ENCODE measurements at regions not wholly inside any gene's neighbourhood (a gene's known extent, or its start where the extent isn't known, plus 50 kb on each side); places are given as distances from the start of the nearest gene placed in this dataset.

- TF ChIP-seq ZNF280D (CRISPR knock-in tag; IDR thresholded peaks at IDR 0.05), result no peak
- TF ChIP-seq ARNTL (CRISPR knock-in tag; IDR thresholded peaks at IDR 0.05), result no peak
- TF ChIP-seq NCOA1 (CRISPR knock-in tag; IDR thresholded peaks at IDR 0.05), result no peak
- no peak for TF ChIP-seq ZNF788 (CRISPR knock-in tag; IDR thresholded peaks at IDR 0.05; ENCODE audit: borderline replicate concordance)
- no peak for TF ChIP-seq ZNF160 (CRISPR knock-in tag; IDR thresholded peaks at IDR 0.05)
- TF ChIP-seq ZSCAN5A (CRISPR knock-in tag; IDR thresholded peaks at IDR 0.05; ENCODE audit: borderline replicate concordance), result no peak
- no peak for TF ChIP-seq KDM5A (IDR thresholded peaks at IDR 0.05; ENCODE audit: borderline replicate concordance, low read length)
These were observed 75.6 kb downstream of the GMNC start (continued) for GRCh38 chr3:190786898-190787297.

DNA sequence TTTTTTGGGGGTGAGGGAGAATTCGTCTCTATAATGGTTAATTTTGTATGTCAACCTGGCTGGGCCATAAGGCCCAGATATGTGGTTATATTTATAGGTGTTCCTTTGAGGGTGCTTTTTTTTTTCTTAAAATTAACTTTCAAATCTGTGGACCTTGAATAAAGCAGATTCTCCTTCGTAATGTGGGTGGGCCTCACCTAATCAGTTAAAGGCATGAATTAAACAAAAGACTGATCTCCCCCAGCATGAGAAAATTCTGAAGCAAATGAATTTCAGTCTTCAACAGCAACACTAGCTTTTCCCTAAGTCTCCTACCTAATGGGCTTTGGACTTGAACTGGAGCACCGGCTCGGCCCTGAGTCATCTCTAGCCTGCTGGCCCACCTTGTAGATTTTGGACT is 77.4 kb downstream of the GMNC start:
- in situ Hi-C loops (cut with HindIII; ENCODE audit: extremely low pct_ligation_motif_present, low pct_unique_long_range_greater_than_20kb), result no loop called here
- H3K27me3 ChIP-seq (ENCODE audit: control insufficient read depth in 1 of 2, insufficient read depth in 2 of 2, low read length in 2 of 2), result no peaks in the 10 kb centered on the region
- H3K27ac ChIP-seq (ENCODE audit: extremely low read length, insufficient read depth, low read length), result no peak overlapping the region
- H2AFZ ChIP-seq (ENCODE audit: low read length), result no peak overlapping the region
- BruUV-seq (replicated peaks), result no TSS peak
- intact Hi-C loops (cut with micrococcal nuclease; ENCODE audit: unreplicated experiment), result no loop called here
- no peaks in the 10 kb centered on the region for H4K20me1 ChIP-seq (ENCODE audit: insufficient read depth, low read length)
- FAIRE-seq (no peak), DNase-seq (ENCODE audit: low spot score) (no peak), ATAC-seq (no peak)
- POLR2A ChIA-PET, result no interaction called here
- H3K4me2 ChIP-seq (ENCODE audit: low read depth, low read length), result no peak overlapping the region
- CTCF ChIA-PET (ENCODE audit: low intra/inter-chr PET ratio, low total read pairs), result no interaction called here
- no peak overlapping the region for H3K9ac ChIP-seq (ENCODE audit: insufficient read depth, low read depth, low read length)
- no peaks in the 10 kb centered on the region for H3K79me2 ChIP-seq (ENCODE audit: insufficient read depth, low read length)
- H3K9me3 ChIP-seq (ENCODE audit: low read length), result no peaks in the 10 kb centered on the region
- no peak overlapping the region for H3K4me3 ChIP-seq (replicated peaks in 1 of 3; ENCODE audit: insufficient read depth in 1 of 3, low read depth in 2 of 3, low read length in 3 of 3)
- no peaks in the 10 kb centered on the region for H3K36me3 ChIP-seq (replicated peaks in 1 of 2; ENCODE audit: control insufficient read depth in 1 of 2, insufficient read depth in 2 of 2, low read length in 2 of 2)
- H3K4me1 ChIP-seq (ENCODE audit: insufficient read depth, low read length), result no peaks in the 10 kb centered on the region
- WGBS (ENCODE audit: low lambda C conversion rate), result 20% methylated on average over 4 of the region's 4 CpGs
- no peak for TF ChIP-seq ISL2 (CRISPR knock-in tag; IDR thresholded peaks at IDR 0.05)
- TF ChIP-seq, protein P1, sequence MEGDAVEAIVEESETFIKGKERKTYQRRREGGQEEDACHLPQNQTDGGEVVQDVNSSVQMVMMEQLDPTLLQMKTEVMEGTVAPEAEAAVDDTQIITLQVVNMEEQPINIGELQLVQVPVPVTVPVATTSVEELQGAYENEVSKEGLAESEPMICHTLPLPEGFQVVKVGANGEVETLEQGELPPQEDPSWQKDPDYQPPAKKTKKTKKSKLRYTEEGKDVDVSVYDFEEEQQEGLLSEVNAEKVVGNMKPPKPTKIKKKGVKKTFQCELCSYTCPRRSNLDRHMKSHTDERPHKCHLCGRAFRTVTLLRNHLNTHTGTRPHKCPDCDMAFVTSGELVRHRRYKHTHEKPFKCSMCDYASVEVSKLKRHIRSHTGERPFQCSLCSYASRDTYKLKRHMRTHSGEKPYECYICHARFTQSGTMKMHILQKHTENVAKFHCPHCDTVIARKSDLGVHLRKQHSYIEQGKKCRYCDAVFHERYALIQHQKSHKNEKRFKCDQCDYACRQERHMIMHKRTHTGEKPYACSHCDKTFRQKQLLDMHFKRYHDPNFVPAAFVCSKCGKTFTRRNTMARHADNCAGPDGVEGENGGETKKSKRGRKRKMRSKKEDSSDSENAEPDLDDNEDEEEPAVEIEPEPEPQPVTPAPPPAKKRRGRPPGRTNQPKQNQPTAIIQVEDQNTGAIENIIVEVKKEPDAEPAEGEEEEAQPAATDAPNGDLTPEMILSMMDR (CRISPR knock-in tag; IDR thresholded peaks at IDR 0.05), result no peak
- TF ChIP-seq KDM5B (CRISPR knock-in tag; IDR thresholded peaks at IDR 0.05; ENCODE audit: borderline replicate concordance), result no peak
- TF ChIP-seq NR3C1 (CRISPR knock-in tag; IDR thresholded peaks at IDR 0.05), result no peak
- TF ChIP-seq KAT7 (CRISPR knock-in tag; IDR thresholded peaks at IDR 0.05; ENCODE audit: borderline replicate concordance), result no peak
- TF ChIP-seq FOXP4 (CRISPR knock-in tag; IDR thresholded peaks at IDR 0.05), result no peak

Data from HepG2 (cell line).